ENCODE measurements at regions not wholly inside any gene's neighbourhood (a gene's known extent, or its start where the extent isn't known, plus 50 kb on each side); places are given as distances from the start of the nearest gene placed in this dataset.

DNA sequence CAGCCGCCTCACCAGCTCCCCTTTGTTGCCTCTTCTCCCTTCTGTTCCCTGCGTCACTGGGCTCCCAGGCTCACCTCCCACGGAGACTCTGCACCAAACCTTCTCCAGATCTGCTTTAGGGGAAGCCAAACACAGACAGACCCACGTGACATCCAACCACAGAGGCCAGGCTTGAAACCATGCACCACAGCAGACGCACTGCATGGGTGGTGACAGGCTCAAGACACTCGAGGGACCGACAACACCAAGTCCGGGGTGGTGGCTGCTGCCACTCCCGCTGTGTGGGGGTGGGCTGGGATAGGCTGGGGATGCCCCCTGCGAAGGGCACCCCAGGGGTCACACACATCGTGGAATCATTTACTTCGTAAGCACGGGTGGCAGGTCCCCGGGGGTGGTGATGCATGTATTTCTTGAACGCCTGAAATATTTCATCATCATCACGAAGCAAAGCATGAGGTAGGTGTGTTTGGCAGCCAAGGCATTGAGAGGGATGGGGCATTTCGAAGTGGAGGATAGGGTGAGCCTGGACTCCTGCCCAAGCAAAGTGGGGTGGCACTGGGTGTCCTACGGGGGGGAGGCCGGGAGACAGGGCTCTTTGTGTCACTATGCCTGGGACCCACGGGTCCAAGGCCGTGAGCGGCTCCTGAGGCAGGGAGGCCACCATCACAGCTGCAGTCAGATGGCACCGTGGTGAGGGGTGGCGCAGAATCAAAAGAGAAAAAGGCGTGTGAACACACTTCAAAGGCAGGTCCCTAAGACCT, 66.8 kb upstream of the RFLNA start:
- Histone ChIP-seq H3K4me3 (ENCODE audit: control insufficient read depth in 2 of 3, extremely low read depth in 1 of 3, insufficient read depth in 2 of 3, low read depth in 1 of 3, low read length in 3 of 3) (no peak overlapping the region), H3K79me2 (ENCODE audit: control insufficient read depth, insufficient read depth, low read length) (no peaks in the 10 kb centered on the region), H3K4me1 (ENCODE audit: control insufficient read depth, extremely low read depth, insufficient read depth, low read length) (peaks cover 5% of the 10 kb centered on the region), H3K27me3 (ENCODE audit: control insufficient read depth, extremely low read depth, insufficient read depth, low read length) (no peaks in the 10 kb centered on the region), H3K4me2 (ENCODE audit: control insufficient read depth, extremely low read depth, insufficient read depth, low read depth, low read length) (no peak overlapping the region), H3K9me3 (ENCODE audit: control insufficient read depth, low read depth, low read length) (no peaks in the 10 kb centered on the region), H3K9me1 (ENCODE audit: control insufficient read depth, extremely low read depth, insufficient read depth, low read length) (no peaks in the 10 kb centered on the region), H2AFZ (ENCODE audit: control insufficient read depth, low read length) (no peak overlapping the region), H4K20me1 (ENCODE audit: control insufficient read depth, extremely low read depth, insufficient read depth, low read length) (no peaks in the 10 kb centered on the region), H3K36me3 (ENCODE audit: control insufficient read depth in 2 of 2, extremely low read depth in 1 of 2, insufficient read depth in 2 of 2, low read length in 2 of 2) (no peaks in the 10 kb centered on the region), H3K27ac (ENCODE audit: control insufficient read depth, insufficient read depth, low read length) (no peak overlapping the region), H3K9ac (ENCODE audit: control insufficient read depth, extremely low read depth, insufficient read depth, low read length) (no peak overlapping the region)
- TF ChIP-seq EZH2 (IDR thresholded peaks at IDR 0.05; ENCODE audit: low read length) = no peak
- TF ChIP-seq, protein P1, sequence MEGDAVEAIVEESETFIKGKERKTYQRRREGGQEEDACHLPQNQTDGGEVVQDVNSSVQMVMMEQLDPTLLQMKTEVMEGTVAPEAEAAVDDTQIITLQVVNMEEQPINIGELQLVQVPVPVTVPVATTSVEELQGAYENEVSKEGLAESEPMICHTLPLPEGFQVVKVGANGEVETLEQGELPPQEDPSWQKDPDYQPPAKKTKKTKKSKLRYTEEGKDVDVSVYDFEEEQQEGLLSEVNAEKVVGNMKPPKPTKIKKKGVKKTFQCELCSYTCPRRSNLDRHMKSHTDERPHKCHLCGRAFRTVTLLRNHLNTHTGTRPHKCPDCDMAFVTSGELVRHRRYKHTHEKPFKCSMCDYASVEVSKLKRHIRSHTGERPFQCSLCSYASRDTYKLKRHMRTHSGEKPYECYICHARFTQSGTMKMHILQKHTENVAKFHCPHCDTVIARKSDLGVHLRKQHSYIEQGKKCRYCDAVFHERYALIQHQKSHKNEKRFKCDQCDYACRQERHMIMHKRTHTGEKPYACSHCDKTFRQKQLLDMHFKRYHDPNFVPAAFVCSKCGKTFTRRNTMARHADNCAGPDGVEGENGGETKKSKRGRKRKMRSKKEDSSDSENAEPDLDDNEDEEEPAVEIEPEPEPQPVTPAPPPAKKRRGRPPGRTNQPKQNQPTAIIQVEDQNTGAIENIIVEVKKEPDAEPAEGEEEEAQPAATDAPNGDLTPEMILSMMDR (optimal IDR thresholded peaks at IDR 0.05 in 1 of 3, IDR thresholded peaks at IDR 0.05 in 1 of 3, conservative IDR thresholded peaks at IDR 0.05 in 1 of 3; ENCODE audit: extremely low read depth in 1 of 3, insufficient read depth in 2 of 3, low read length in 3 of 3) = no peak
- dilution Hi-C loops (cut with MboI; ENCODE audit: extremely low pct_ligation_motif_present, low sequenced_read_pairs) = no loop called here
- FAIRE-seq (no peak), DNase-seq (ENCODE audit: low read depth, low spot score) (no peak)

DNA sequence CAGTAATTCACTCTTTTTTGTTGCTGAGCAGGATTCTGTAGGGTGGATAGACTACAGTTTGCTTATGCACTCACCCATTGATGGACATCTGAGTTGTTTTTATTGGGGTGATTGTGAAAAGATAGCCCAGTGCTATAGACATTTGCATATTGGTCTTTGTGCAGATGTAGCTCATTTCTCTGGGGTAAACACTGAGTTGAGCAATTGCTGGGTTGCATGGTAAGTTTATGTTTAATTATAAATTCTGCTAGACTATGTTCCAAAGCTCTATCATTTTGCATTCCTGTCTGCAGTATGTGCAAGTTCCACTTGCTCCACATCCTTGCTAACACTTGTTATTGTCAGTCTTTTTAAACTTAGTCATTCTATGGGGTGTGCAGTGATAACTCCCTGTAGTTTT, 65.4 kb upstream of the RFLNA start:
- no peaks in the 10 kb centered on the region for H3K9me3 ChIP-seq (ENCODE audit: control insufficient read depth, low read depth, low read length)
- no peaks in the 10 kb centered on the region for H3K79me2 ChIP-seq (ENCODE audit: control insufficient read depth, insufficient read depth, low read length)
- no peak overlapping the region for H3K27ac ChIP-seq (ENCODE audit: control insufficient read depth, insufficient read depth, low read length)
- no peaks in the 10 kb centered on the region for H4K20me1 ChIP-seq (ENCODE audit: control insufficient read depth, extremely low read depth, insufficient read depth, low read length)
- no peaks in the 10 kb centered on the region for H3K36me3 ChIP-seq (ENCODE audit: control insufficient read depth in 2 of 2, extremely low read depth in 1 of 2, insufficient read depth in 2 of 2, low read length in 2 of 2)
- dilution Hi-C loops (cut with MboI; ENCODE audit: extremely low pct_ligation_motif_present, low sequenced_read_pairs) = no loop called here
- H3K4me2 ChIP-seq (ENCODE audit: control insufficient read depth, extremely low read depth, insufficient read depth, low read depth, low read length) = no peak overlapping the region
- H3K4me1 ChIP-seq (ENCODE audit: control insufficient read depth, extremely low read depth, insufficient read depth, low read length) = peaks cover 16% of the 10 kb centered on the region
- TF ChIP-seq EZH2 (IDR thresholded peaks at IDR 0.05; ENCODE audit: low read length) = no peak
- TF ChIP-seq, protein P1 (optimal IDR thresholded peaks at IDR 0.05 in 1 of 3, IDR thresholded peaks at IDR 0.05 in 1 of 3, conservative IDR thresholded peaks at IDR 0.05 in 1 of 3; ENCODE audit: extremely low read depth in 1 of 3, insufficient read depth in 2 of 3, low read length in 3 of 3) = no peak
- no peak overlapping the region for H2AFZ ChIP-seq (ENCODE audit: control insufficient read depth, low read length)
- H3K27me3 ChIP-seq (ENCODE audit: control insufficient read depth, extremely low read depth, insufficient read depth, low read length) = no peaks in the 10 kb centered on the region
- H3K9ac ChIP-seq (ENCODE audit: control insufficient read depth, extremely low read depth, insufficient read depth, low read length) = no peak overlapping the region
- H3K4me3 ChIP-seq (ENCODE audit: control insufficient read depth in 2 of 3, extremely low read depth in 1 of 3, insufficient read depth in 2 of 3, low read depth in 1 of 3, low read length in 3 of 3) = no peak overlapping the region
- H3K9me1 ChIP-seq (ENCODE audit: control insufficient read depth, extremely low read depth, insufficient read depth, low read length) = no peaks in the 10 kb centered on the region
- no peak for FAIRE-seq
- DNase-seq (ENCODE audit: low read depth, low spot score) = no peak

Measured in keratinocyte (primary cell).